NCI-H1417 treated with DMSO at 0.1 percent for 48 hours (cell line): ENCODE measurements at regions not wholly inside any gene's neighbourhood (a gene's known extent, or its start where the extent isn't known, plus 50 kb on each side); places are given as distances from the start of the nearest gene placed in this dataset.
"Not testable (repeated sequence)": the region's sequence is repeated elsewhere in the genome, so short reads cannot be mapped to it uniquely, and the experiment has no call there.

ENCODE experiments used
- DNase-seq: peaks from one replicate; lab custom pipeline; 2025; lab: John Stamatoyannopoulos, UW

- no peak for DNase-seq
Measured at GRCh38 chr10:78650122-78650521, 418.6 kb upstream of the ZMIZ1 start.

GRCh38 chr10:78651287-78651686 lies 417.5 kb upstream of the ZMIZ1 start:
- DNase-seq: no peak

GRCh38 chr10:78653555-78653954 lies 415.2 kb upstream of the ZMIZ1 start:
- DNase-seq: no peak

GRCh38 chr10:78654047-78654590 lies 414.6 kb upstream of the ZMIZ1 start:
- DNase-seq: no peak

- DNase-seq: no peak
Measured at GRCh38 chr10:78655979-78656378, 412.8 kb upstream of the ZMIZ1 start.

- DNase-seq: no peak
Measured at GRCh38 chr10:78656417-78657162, 412.2 kb upstream of the ZMIZ1 start.

- no peak for DNase-seq
Measured at GRCh38 chr10:78657163-78657861, 411.5 kb upstream of the ZMIZ1 start.

- no peak for DNase-seq
Measured at GRCh38 chr10:78657862-78658165, 411.0 kb upstream of the ZMIZ1 start.

- DNase-seq: no peak
Measured at GRCh38 chr10:78658645-78659597, 409.8 kb upstream of the ZMIZ1 start.

- DNase-seq: no peak
Measured at GRCh38 chr10:78659598-78659967, 409.2 kb upstream of the ZMIZ1 start.

- no peak for DNase-seq
Measured at GRCh38 chr10:78660446-78661106, 408.2 kb upstream of the ZMIZ1 start.

GRCh38 chr10:78663721-78664120 lies 405.0 kb upstream of the ZMIZ1 start:
- DNase-seq: no peak

GRCh38 chr10:78664929-78665553 lies 403.7 kb upstream of the ZMIZ1 start:
- no peak for DNase-seq

GRCh38 chr10:78672918-78673317 lies 395.8 kb upstream of the ZMIZ1 start:
- DNase-seq: no peak

- DNase-seq: not testable (repeated sequence)
Measured at GRCh38 chr10:78681141-78681540, 387.6 kb upstream of the ZMIZ1 start.

- DNase-seq: not testable (repeated sequence)
Measured at GRCh38 chr10:78681986-78682385, 386.8 kb upstream of the ZMIZ1 start.

GRCh38 chr10:78684947-78685346 lies 383.8 kb upstream of the ZMIZ1 start:
- DNase-seq: peak; percentile 39

GRCh38 chr10:78685466-78686103 lies 383.2 kb upstream of the ZMIZ1 start:
- no peak for DNase-seq

- no peak for DNase-seq
Measured at GRCh38 chr10:78686444-78687060, 382.2 kb upstream of the ZMIZ1 start.

GRCh38 chr10:78687626-78688025 lies 381.1 kb upstream of the ZMIZ1 start:
- DNase-seq: no peak
